ENCODE measurements at regions not wholly inside any gene's neighbourhood (a gene's known extent, or its start where the extent isn't known, plus 50 kb on each side); places are given as distances from the start of the nearest gene placed in this dataset.

DNA sequence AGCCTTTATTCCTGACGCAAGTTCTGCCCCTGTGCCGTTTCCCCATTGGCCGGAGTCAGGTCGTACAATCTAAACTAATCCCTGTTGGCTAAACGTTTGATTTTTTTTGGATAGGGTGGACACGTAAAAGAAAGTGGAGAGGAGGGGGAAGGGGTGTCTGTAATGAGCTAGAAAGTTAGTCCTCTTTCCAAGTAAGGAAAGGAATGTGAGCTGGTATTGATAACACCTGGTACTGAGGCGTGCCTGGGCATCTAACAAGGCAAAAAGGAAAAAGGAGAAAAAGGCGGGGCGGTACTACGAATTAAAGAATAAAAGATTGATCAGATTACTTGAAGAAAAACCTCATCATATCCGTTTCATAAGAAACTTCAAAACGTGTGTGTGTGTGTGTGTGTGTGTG is 665.2 kb downstream of the ANXA1 start:
- dilution Hi-C loops (cut with HindIII; ENCODE audit: low sequenced_read_pairs, unreplicated experiment) (no loop called here), intact Hi-C loops (cut with micrococcal nuclease) (loop anchor here (10.0 kb wide), 1 partner anchor 62 kb away; no protein-coding TSS in a partner anchor), in situ Hi-C loops (cut with MboI; ENCODE audit: low sequenced_read_pairs) (no loop called here)
- Histone ChIP-seq H4K8ac (ENCODE audit: low read depth in 2 of 2, low read length in 2 of 2) (no peak overlapping the region), H2AK9ac (replicated peaks; ENCODE audit: low read depth, low read length, poor library complexity) (no peak overlapping the region), H3K56ac (ENCODE audit: extremely low read depth, insufficient read depth, low read length) (no peak overlapping the region), H3K9me3 (ENCODE audit: control insufficient read depth, insufficient read depth, low read length) (peaks cover 6% of the 10 kb centered on the region), H3K14ac (replicated peaks; ENCODE audit: low read depth, low read length) (no peak overlapping the region), H4K20me1 (ENCODE audit: insufficient read depth, low read length) (no peaks in the 10 kb centered on the region), H2BK15ac (ENCODE audit: low read depth, low read length) (no peak overlapping the region), H3K79me1 (ENCODE audit: low read depth in 1 of 2, low read length in 2 of 2) (no peaks in the 10 kb centered on the region), H3K27me3 (ENCODE audit: control insufficient read depth, insufficient read depth, low read length) (no peaks in the 10 kb centered on the region), H3K36me3 (ENCODE audit: control insufficient read depth, insufficient read depth, low read length) (no peaks in the 10 kb centered on the region), H2BK120ac (ENCODE audit: low read depth, low read length) (no peak overlapping the region), H4K5ac (ENCODE audit: low read depth, low read length) (no peak overlapping the region), H2AFZ (replicated peaks; ENCODE audit: low read length, poor library complexity) (no peak overlapping the region), H3K23ac (ENCODE audit: low read depth, low read length) (no peak overlapping the region), H3K9ac (ENCODE audit: low read depth, low read length) (no peak overlapping the region), H3K4me2 (ENCODE audit: low read depth, low read length) (no peak overlapping the region), H2BK5ac (ENCODE audit: low read depth, low read length, poor library complexity, severe bottlenecking) (no peak overlapping the region), H3K27ac (ENCODE audit: insufficient read depth, low read length) (no peak overlapping the region), H2AK5ac (ENCODE audit: low read depth, low read length) (no peak overlapping the region), H3K4ac (ENCODE audit: low read depth, low read length) (no peak overlapping the region), H3K4me1 (ENCODE audit: control insufficient read depth, insufficient read depth, low read length) (no peaks in the 10 kb centered on the region), H3K9me1 (ENCODE audit: insufficient read depth, low read length) (no peaks in the 10 kb centered on the region), H2BK20ac (ENCODE audit: low read depth, low read length) (no peak overlapping the region), H4K91ac (ENCODE audit: insufficient read depth, low read depth, low read length) (no peak overlapping the region), H3K4me3 (ENCODE audit: insufficient read depth, low read depth, low read length) (no peak overlapping the region), H3K18ac (ENCODE audit: low read depth, low read length) (no peak overlapping the region)
- ChIA-PET POLR2A (ENCODE audit: unreplicated experiment) (no interaction called here), CTCF (no interaction called here)
- DNase-seq: no peak
- no TSS peak for BruUV-seq (replicated peaks)
- WGBS, 2 experiments (ENCODE audit: extremely low coverage in 2 of 2, insufficient read length in 1 of 2): 30% methylated on average over 3 of the region's 12 CpGs; no CpG with 5 or more reads in 1 of the 2 experiments
- no peak for TF ChIP-seq MAFK (IDR thresholded peaks at IDR 0.05; ENCODE audit: low read depth, low read length)
- no peak for TF ChIP-seq NFE2L2 (IDR thresholded peaks at IDR 0.05; ENCODE audit: low read depth, low read length)
- TF ChIP-seq, protein P1, sequence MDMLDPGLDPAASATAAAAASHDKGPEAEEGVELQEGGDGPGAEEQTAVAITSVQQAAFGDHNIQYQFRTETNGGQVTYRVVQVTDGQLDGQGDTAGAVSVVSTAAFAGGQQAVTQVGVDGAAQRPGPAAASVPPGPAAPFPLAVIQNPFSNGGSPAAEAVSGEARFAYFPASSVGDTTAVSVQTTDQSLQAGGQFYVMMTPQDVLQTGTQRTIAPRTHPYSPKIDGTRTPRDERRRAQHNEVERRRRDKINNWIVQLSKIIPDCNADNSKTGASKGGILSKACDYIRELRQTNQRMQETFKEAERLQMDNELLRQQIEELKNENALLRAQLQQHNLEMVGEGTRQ (IDR thresholded peaks at IDR 0.05; ENCODE audit: low read depth, low read length): no peak
- TF ChIP-seq CEBPB (IDR thresholded peaks at IDR 0.05; ENCODE audit: low read depth, low read length): no peak
- TF ChIP-seq FOS (IDR thresholded peaks at IDR 0.05; ENCODE audit: low read depth, low read length): no peak
- no peak for TF ChIP-seq RAD21 (IDR thresholded peaks at IDR 0.05; ENCODE audit: low read length)
- no peak for TF ChIP-seq SMC3 (IDR thresholded peaks at IDR 0.05; ENCODE audit: low read depth, low read length)
- TF ChIP-seq, protein P2, sequence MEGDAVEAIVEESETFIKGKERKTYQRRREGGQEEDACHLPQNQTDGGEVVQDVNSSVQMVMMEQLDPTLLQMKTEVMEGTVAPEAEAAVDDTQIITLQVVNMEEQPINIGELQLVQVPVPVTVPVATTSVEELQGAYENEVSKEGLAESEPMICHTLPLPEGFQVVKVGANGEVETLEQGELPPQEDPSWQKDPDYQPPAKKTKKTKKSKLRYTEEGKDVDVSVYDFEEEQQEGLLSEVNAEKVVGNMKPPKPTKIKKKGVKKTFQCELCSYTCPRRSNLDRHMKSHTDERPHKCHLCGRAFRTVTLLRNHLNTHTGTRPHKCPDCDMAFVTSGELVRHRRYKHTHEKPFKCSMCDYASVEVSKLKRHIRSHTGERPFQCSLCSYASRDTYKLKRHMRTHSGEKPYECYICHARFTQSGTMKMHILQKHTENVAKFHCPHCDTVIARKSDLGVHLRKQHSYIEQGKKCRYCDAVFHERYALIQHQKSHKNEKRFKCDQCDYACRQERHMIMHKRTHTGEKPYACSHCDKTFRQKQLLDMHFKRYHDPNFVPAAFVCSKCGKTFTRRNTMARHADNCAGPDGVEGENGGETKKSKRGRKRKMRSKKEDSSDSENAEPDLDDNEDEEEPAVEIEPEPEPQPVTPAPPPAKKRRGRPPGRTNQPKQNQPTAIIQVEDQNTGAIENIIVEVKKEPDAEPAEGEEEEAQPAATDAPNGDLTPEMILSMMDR (conservative IDR thresholded peaks at IDR 0.05; ENCODE audit: low read depth, low read length): no peak
- no peak for TF ChIP-seq BHLHE40 (IDR thresholded peaks at IDR 0.05; ENCODE audit: low read depth, low read length)
- no peak for TF ChIP-seq MXI1 (IDR thresholded peaks at IDR 0.05; ENCODE audit: borderline replicate concordance, low read depth, low read length)
- no peak for TF ChIP-seq MAZ (IDR thresholded peaks at IDR 0.05; ENCODE audit: borderline replicate concordance, low read depth, low read length)
- no peak for TF ChIP-seq RFX5 (IDR thresholded peaks at IDR 0.05; ENCODE audit: low read depth, low read length)
- no peak for TF ChIP-seq CHD1 (IDR thresholded peaks at IDR 0.05; ENCODE audit: low read depth, low read length)
- TF ChIP-seq RCOR1 (IDR thresholded peaks at IDR 0.05; ENCODE audit: insufficient replicate concordance, low read length): no peak
- TF ChIP-seq POLR2A (IDR thresholded peaks at IDR 0.05; ENCODE audit: low read depth, low read length): no peak
- TF ChIP-seq, protein P3, sequence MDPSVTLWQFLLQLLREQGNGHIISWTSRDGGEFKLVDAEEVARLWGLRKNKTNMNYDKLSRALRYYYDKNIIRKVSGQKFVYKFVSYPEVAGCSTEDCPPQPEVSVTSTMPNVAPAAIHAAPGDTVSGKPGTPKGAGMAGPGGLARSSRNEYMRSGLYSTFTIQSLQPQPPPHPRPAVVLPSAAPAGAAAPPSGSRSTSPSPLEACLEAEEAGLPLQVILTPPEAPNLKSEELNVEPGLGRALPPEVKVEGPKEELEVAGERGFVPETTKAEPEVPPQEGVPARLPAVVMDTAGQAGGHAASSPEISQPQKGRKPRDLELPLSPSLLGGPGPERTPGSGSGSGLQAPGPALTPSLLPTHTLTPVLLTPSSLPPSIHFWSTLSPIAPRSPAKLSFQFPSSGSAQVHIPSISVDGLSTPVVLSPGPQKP (IDR thresholded peaks at IDR 0.05; ENCODE audit: borderline replicate concordance, low read depth, low read length): no peak
- no peak for ATAC-seq (ENCODE audit: low read depth)

Measured in IMR-90 (cell line).